K562 (cell line): ENCODE measurements at regions not wholly inside any gene's neighbourhood (a gene's known extent, or its start where the extent isn't known, plus 50 kb on each side); places are given as distances from the start of the nearest gene placed in this dataset.

Experiments
- ATF4 ChIP-seq: fragments of 450-650 bp; formaldehyde crosslinking; IDR thresholded peaks from 2 replicates; pipeline ENCODE4 v1.4.0; 2022; ENCODE audit warnings: mild to moderate bottlenecking, moderate library complexity
- CBX5 ChIP-seq: IDR thresholded peaks from 2 replicates; pipeline ENCODE4 v1.6.1; 2014; ENCODE audit warnings: low read depth, borderline replicate concordance
- CHAMP1 ChIP-seq: fragments of 450-650 bp; IDR thresholded peaks from 2 replicates; pipeline ENCODE4 v1.6.1; 2016; ENCODE audit warnings: mild to moderate bottlenecking
- CTBP1 ChIP-seq: fragments of 450-650 bp; IDR thresholded peaks from 2 replicates; pipeline ENCODE4 v1.6.1; 2016; ENCODE audit warnings: borderline replicate concordance
- CTCF ChIP-seq, 3 experiments: IDR thresholded peaks in 2 of 3; conservative IDR thresholded peaks in 1 of 3; 2 replicates each; pipeline ENCODE4 v1.5.1; 2011 to 2012; ENCODE audit warnings: low read length in 3 of 3, mild to moderate bottlenecking in 3 of 3, control low read depth in 2 of 3, improper control_type of control experiment in 1 of 3, inconsistent platforms in 1 of 3, low read depth in 1 of 3, mixed read lengths in 1 of 3, moderate library complexity in 1 of 3; ENCODE audit not compliant: insufficient read depth in 2 of 3
- HIVEP1 ChIP-seq: fragments of 250-450 bp; sonication (Bioruptor Pico); IDR thresholded peaks from 2 replicates; pipeline ENCODE4 v1.4.0; 2020; ENCODE audit warnings: mild to moderate bottlenecking
- JUN ChIP-seq, 2 experiments: sonication (generic) in 1 of 2; formaldehyde crosslinking in 1 of 2; IDR thresholded peaks; 2 replicates each; pipeline versions ENCODE4 v1.6.1 to v1.8.0; 2012 to 2022; ENCODE audit warnings: borderline replicate concordance in 2 of 2, mild to moderate bottlenecking in 2 of 2, improper control_type of control experiment in 1 of 2, low read depth in 1 of 2, low read length in 1 of 2, missing genetic modification reagents in 1 of 2
- PHF8 ChIP-seq: fragments of 200-600 bp; sonication (generic); IDR thresholded peaks from 2 replicates; pipeline ENCODE4 v1.6.1; 2012; ENCODE audit warnings: mixed run types, mild to moderate bottlenecking, inconsistent platforms, low read length, moderate library complexity, borderline replicate concordance
- RNF219 ChIP-seq: fragments of 250-450 bp; sonication (Bioruptor Pico); IDR thresholded peaks from 2 replicates; pipeline ENCODE4 v1.5.0; 2022; ENCODE audit warnings: mild to moderate bottlenecking
- ZBTB49 ChIP-seq: sonication (generic); formaldehyde crosslinking; IDR thresholded peaks from 2 replicates; pipeline ENCODE4 v1.8.0; 2022; ENCODE audit warnings: missing genetic modification reagents, mild to moderate bottlenecking, borderline replicate concordance
- ZNF121 ChIP-seq: sonication (generic); formaldehyde crosslinking; conservative IDR thresholded peaks from 2 replicates; pipeline ENCODE4 v1.8.0; 2022; ENCODE audit warnings: missing genetic modification reagents
- ZNF274 ChIP-seq: IDR thresholded peaks from 2 replicates; pipeline ENCODE4 v1.6.1; 2011; ENCODE audit warnings: low read depth, mild to moderate bottlenecking, low read length, moderate library complexity, borderline replicate concordance
- ZNF592 ChIP-seq: fragments of 450-650 bp; IDR thresholded peaks from 2 replicates; pipeline ENCODE4 v1.6.1; 2017; ENCODE audit warnings: antibody characterized with exemption, mild to moderate bottlenecking

GRCh38 chr5:51091816-51092215 lies 291.4 kb upstream of the ISL1 start:
- TF ChIP-seq HIVEP1 (CRISPR knock-in tag) (no peak), CBX5 (no peak), PHF8 (no peak), CTCF (IDR thresholded peaks at IDR 0.05 in 2 of 3, conservative IDR thresholded peaks at IDR 0.05 in 1 of 3; ENCODE audit: insufficient read depth in 2 of 3, low read depth in 1 of 3, low read length in 3 of 3) (no peak), JUN (IDR thresholded peaks at IDR 0.05; ENCODE audit: borderline replicate concordance, low read depth, low read length) (no peak), JUN (CRISPR knock-in tag; IDR thresholded peaks at IDR 0.05; ENCODE audit: borderline replicate concordance) (no peak), CHAMP1 (no peak), ATF4 (CRISPR knock-in tag) (no peak), RNF219 (CRISPR knock-in tag) (no peak), CTBP1 (no peak), ZNF274 (no peak), ZBTB49 (CRISPR knock-in tag) (no peak), ZNF121 (no peak), ZNF592 (no peak)
